ENCODE measurements at regions not wholly inside any gene's neighbourhood (a gene's known extent, or its start where the extent isn't known, plus 50 kb on each side); places are given as distances from the start of the nearest gene placed in this dataset.

GRCh38 chr6:68031054-68031453 lies 604.0 kb upstream of the ADGRB3 start:
- POLR2A ChIA-PET = no interaction called here
- H3K27ac Mint-ChIP-seq = no peak overlapping the region
- no peak for TF ChIP-seq CTCF (IDR thresholded peaks at IDR 0.05)

GRCh38 chr6:68026483-68026882 lies 608.6 kb upstream of the ADGRB3 start:
- ATAC-seq (ENCODE audit: poor library complexity) (no peak), DNase-seq (no peak)
- ChIA-PET POLR2A (no interaction called here), CTCF (no interaction called here)
- Histone ChIP-seq H3K4me1 (ENCODE audit: insufficient read depth, low read length) (no peaks in the 10 kb centered on the region), H3K27ac (ENCODE audit: low read depth in 1 of 2, low read length in 2 of 2) (no peak overlapping the region), H3K4me3 (ENCODE audit: low read length) (no peak overlapping the region), H3K9me3 (ENCODE audit: control insufficient read depth in 1 of 2, insufficient read depth in 1 of 2, low read length in 2 of 2) (no peaks in the 10 kb centered on the region), H3K36me3 (ENCODE audit: insufficient read depth, low read length) (no peaks in the 10 kb centered on the region), H3K27me3 (ENCODE audit: control insufficient read depth in 1 of 2, insufficient read depth in 2 of 2, low read length in 2 of 2) (no peaks in the 10 kb centered on the region)
- no peak for TF ChIP-seq CTCF (IDR thresholded peaks at IDR 0.05)
- H3K27ac Mint-ChIP-seq = no peak overlapping the region
- intact Hi-C loops (cut with DNase I, micrococcal nuclease) = no loop called here
- H3K27me3 Mint-ChIP-seq = no peaks in the 10 kb centered on the region
- no peaks in the 10 kb centered on the region for H3K4me1 Mint-ChIP-seq (ENCODE audit: low read depth)
- peaks cover 7% of the 10 kb centered on the region for H3K9me3 Mint-ChIP-seq
- no peaks in the 10 kb centered on the region for H3K36me3 Mint-ChIP-seq (ENCODE audit: low read depth)
- H3K4me3 Mint-ChIP-seq = no peak overlapping the region

More at GRCh38 chr6:68031054-68031453, 604.0 kb upstream of the ADGRB3 start:
- Mint-ChIP-seq H3K4me3 (no peak overlapping the region), H3K27me3 (no peaks in the 10 kb centered on the region), H3K9me3 (peaks cover 2% of the 10 kb centered on the region), H3K36me3 (ENCODE audit: low read depth) (no peaks in the 10 kb centered on the region), H3K4me1 (ENCODE audit: low read depth) (no peaks in the 10 kb centered on the region)
- CTCF ChIA-PET = no interaction called here
- Histone ChIP-seq H3K36me3 (ENCODE audit: insufficient read depth, low read length) (no peaks in the 10 kb centered on the region), H3K4me3 (ENCODE audit: low read length) (no peak overlapping the region), H3K27ac (ENCODE audit: low read depth in 1 of 2, low read length in 2 of 2) (no peak overlapping the region), H3K27me3 (ENCODE audit: control insufficient read depth in 1 of 2, insufficient read depth in 2 of 2, low read length in 2 of 2) (no peaks in the 10 kb centered on the region), H3K4me1 (ENCODE audit: insufficient read depth, low read length) (no peaks in the 10 kb centered on the region), H3K9me3 (ENCODE audit: control insufficient read depth in 1 of 2, insufficient read depth in 1 of 2, low read length in 2 of 2) (peaks cover 0 to 5% of the 10 kb centered on the region in 2 experiments)
- ATAC-seq (ENCODE audit: poor library complexity) (no peak), DNase-seq (no peak)
- intact Hi-C loops (cut with DNase I, micrococcal nuclease) = no loop called here

- no peaks in the 10 kb centered on the region for H3K27me3 Mint-ChIP-seq
- no peak overlapping the region for H3K27ac Mint-ChIP-seq
- no peak for ATAC-seq (ENCODE audit: poor library complexity)
- no peaks in the 10 kb centered on the region for H3K9me3 ChIP-seq (ENCODE audit: control insufficient read depth in 1 of 2, insufficient read depth in 1 of 2, low read length in 2 of 2)
- no peak overlapping the region for H3K4me3 ChIP-seq (ENCODE audit: low read length)
- H3K4me1 Mint-ChIP-seq (ENCODE audit: low read depth) = no peaks in the 10 kb centered on the region
- no peaks in the 10 kb centered on the region for H3K36me3 Mint-ChIP-seq (ENCODE audit: low read depth)
- CTCF ChIA-PET = no interaction called here
- peaks cover 8% of the 10 kb centered on the region for H3K9me3 Mint-ChIP-seq
- no peaks in the 10 kb centered on the region for H3K36me3 ChIP-seq (ENCODE audit: insufficient read depth, low read length)
- DNase-seq = no peak
- POLR2A ChIA-PET = no interaction called here
- no peaks in the 10 kb centered on the region for H3K4me1 ChIP-seq (ENCODE audit: insufficient read depth, low read length)
- no peaks in the 10 kb centered on the region for H3K27me3 ChIP-seq (ENCODE audit: control insufficient read depth in 1 of 2, insufficient read depth in 2 of 2, low read length in 2 of 2)
- TF ChIP-seq CTCF (IDR thresholded peaks at IDR 0.05) = no peak
- no peak overlapping the region for H3K27ac ChIP-seq (ENCODE audit: low read depth in 1 of 2, low read length in 2 of 2)
- no peak overlapping the region for H3K4me3 Mint-ChIP-seq
- intact Hi-C loops (cut with DNase I, micrococcal nuclease) = no loop called here
Observed at GRCh38 chr6:68025764-68026163, 609.3 kb upstream of the ADGRB3 start.
